PC-3 (cell line): ENCODE measurements at regions not wholly inside any gene's neighbourhood (a gene's known extent, or its start where the extent isn't known, plus 50 kb on each side); places are given as distances from the start of the nearest gene placed in this dataset.

Experiments used
- EZH2 ChIP-seq: fragments of 300-600 bp; sonication (generic); IDR thresholded peaks from one replicate; pipeline ENCODE4 v1.6.1; 2017; ENCODE audit warnings: antibody characterized with exemption, mild to moderate bottlenecking, low read length; ENCODE audit not compliant: unreplicated experiment
- EZH2phosphoT487 ChIP-seq: fragments of 300-600 bp; sonication (generic); IDR thresholded peaks from 2 replicates; pipeline ENCODE4 v1.6.1; 2018; ENCODE audit warnings: mild to moderate bottlenecking, antibody characterized with exemption, low read length, borderline replicate concordance
- TF ChIP-seq, protein P1 (sequence below): fragments of 300-600 bp; sonication (generic); conservative IDR thresholded peaks from 2 replicates; pipeline ENCODE4 v1.5.1; 2017; ENCODE audit warnings: antibody characterized with exemption, low read depth, mild to moderate bottlenecking, low read length

DNA sequence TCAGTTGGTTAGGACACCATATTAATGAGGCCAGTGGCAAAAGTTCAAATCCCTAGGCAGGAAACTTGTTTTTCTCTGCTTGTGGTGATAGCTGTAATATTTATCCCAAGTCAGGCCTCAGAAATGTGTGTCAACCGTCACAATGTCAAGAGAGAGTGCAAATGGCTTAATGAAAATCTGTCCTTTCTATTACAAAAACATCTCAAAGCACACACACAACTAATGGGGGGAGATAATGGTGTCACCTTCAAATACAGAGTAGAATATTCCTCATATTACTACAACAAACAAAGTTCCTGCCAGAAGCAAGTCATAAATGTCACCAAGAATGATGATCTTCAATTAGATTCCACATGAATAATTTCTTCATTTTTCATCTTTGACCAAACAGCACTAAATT is 127.2 kb upstream of the MARCHF11 start:
- TF ChIP-seq, protein P1, sequence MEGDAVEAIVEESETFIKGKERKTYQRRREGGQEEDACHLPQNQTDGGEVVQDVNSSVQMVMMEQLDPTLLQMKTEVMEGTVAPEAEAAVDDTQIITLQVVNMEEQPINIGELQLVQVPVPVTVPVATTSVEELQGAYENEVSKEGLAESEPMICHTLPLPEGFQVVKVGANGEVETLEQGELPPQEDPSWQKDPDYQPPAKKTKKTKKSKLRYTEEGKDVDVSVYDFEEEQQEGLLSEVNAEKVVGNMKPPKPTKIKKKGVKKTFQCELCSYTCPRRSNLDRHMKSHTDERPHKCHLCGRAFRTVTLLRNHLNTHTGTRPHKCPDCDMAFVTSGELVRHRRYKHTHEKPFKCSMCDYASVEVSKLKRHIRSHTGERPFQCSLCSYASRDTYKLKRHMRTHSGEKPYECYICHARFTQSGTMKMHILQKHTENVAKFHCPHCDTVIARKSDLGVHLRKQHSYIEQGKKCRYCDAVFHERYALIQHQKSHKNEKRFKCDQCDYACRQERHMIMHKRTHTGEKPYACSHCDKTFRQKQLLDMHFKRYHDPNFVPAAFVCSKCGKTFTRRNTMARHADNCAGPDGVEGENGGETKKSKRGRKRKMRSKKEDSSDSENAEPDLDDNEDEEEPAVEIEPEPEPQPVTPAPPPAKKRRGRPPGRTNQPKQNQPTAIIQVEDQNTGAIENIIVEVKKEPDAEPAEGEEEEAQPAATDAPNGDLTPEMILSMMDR = no peak
- TF ChIP-seq EZH2 = no peak
- TF ChIP-seq EZH2phosphoT487 = no peak
